ENCODE measurements at regions not wholly inside any gene's neighbourhood (a gene's known extent, or its start where the extent isn't known, plus 50 kb on each side); places are given as distances from the start of the nearest gene placed in this dataset.

- DNase-seq (ENCODE audit: low read depth, low spot score) = no peak
- in situ Hi-C loops (cut with HindIII; ENCODE audit: low pct_unique_long_range_greater_than_20kb, low sequenced_read_pairs) = no loop called here
Observed at GRCh38 chr1:208741296-208741695, 497.1 kb upstream of the PLXNA2 start.

- in situ Hi-C loops (cut with HindIII; ENCODE audit: low pct_unique_long_range_greater_than_20kb, low sequenced_read_pairs) = no loop called here
- no peak for DNase-seq (ENCODE audit: low read depth, low spot score)
Observed at GRCh38 chr1:208743361-208743760, 499.2 kb upstream of the PLXNA2 start.

- in situ Hi-C loops (cut with HindIII; ENCODE audit: low pct_unique_long_range_greater_than_20kb, low sequenced_read_pairs) = no loop called here
- no peak for DNase-seq (ENCODE audit: low read depth, low spot score)
Observed at GRCh38 chr1:208747979-208748378, 503.8 kb upstream of the PLXNA2 start.

GRCh38 chr1:208748387-208749165, 504.4 kb upstream of the PLXNA2 start:
- in situ Hi-C loops (cut with HindIII; ENCODE audit: low pct_unique_long_range_greater_than_20kb, low sequenced_read_pairs) = no loop called here
- DNase-seq (ENCODE audit: low read depth, low spot score) = no peak

GRCh38 chr1:208756339-208756981, 512.3 kb upstream of the PLXNA2 start:
- DNase-seq (ENCODE audit: low read depth, low spot score) = no peak
- in situ Hi-C loops (cut with HindIII; ENCODE audit: low pct_unique_long_range_greater_than_20kb, low sequenced_read_pairs) = no loop called here

GRCh38 chr1:208757846-208758245, 513.7 kb upstream of the PLXNA2 start:
- DNase-seq (ENCODE audit: low read depth, low spot score) = no peak
- in situ Hi-C loops (cut with HindIII; ENCODE audit: low pct_unique_long_range_greater_than_20kb, low sequenced_read_pairs) = no loop called here

GRCh38 chr1:208759255-208759654, 515.1 kb upstream of the PLXNA2 start:
- in situ Hi-C loops (cut with HindIII; ENCODE audit: low pct_unique_long_range_greater_than_20kb, low sequenced_read_pairs) = no loop called here
- DNase-seq (ENCODE audit: low read depth, low spot score) = no peak

- in situ Hi-C loops (cut with HindIII; ENCODE audit: low pct_unique_long_range_greater_than_20kb, low sequenced_read_pairs) = no loop called here
- no peak for DNase-seq (ENCODE audit: low read depth, low spot score)
Observed at GRCh38 chr1:208763971-208764370, 519.8 kb upstream of the PLXNA2 start.

GRCh38 chr1:208766832-208767231, 522.6 kb upstream of the PLXNA2 start:
- no peak for DNase-seq (ENCODE audit: low read depth, low spot score)
- in situ Hi-C loops (cut with HindIII; ENCODE audit: low pct_unique_long_range_greater_than_20kb, low sequenced_read_pairs) = no loop called here

- DNase-seq (ENCODE audit: low read depth, low spot score) = no peak
- in situ Hi-C loops (cut with HindIII; ENCODE audit: low pct_unique_long_range_greater_than_20kb, low sequenced_read_pairs) = no loop called here
Observed at GRCh38 chr1:208767816-208768215, 523.6 kb upstream of the PLXNA2 start.

- in situ Hi-C loops (cut with HindIII; ENCODE audit: low pct_unique_long_range_greater_than_20kb, low sequenced_read_pairs) = no loop called here
- DNase-seq (ENCODE audit: low read depth, low spot score) = no peak
Observed at GRCh38 chr1:208772891-208773290, 528.7 kb upstream of the PLXNA2 start.

- in situ Hi-C loops (cut with HindIII; ENCODE audit: low pct_unique_long_range_greater_than_20kb, low sequenced_read_pairs) = no loop called here
- no peak for DNase-seq (ENCODE audit: low read depth, low spot score)
Observed at GRCh38 chr1:208775841-208776240, 531.7 kb upstream of the PLXNA2 start.

GRCh38 chr1:208778417-208778816, 534.2 kb upstream of the PLXNA2 start:
- in situ Hi-C loops (cut with HindIII; ENCODE audit: low pct_unique_long_range_greater_than_20kb, low sequenced_read_pairs) = no loop called here
- peak; percentile 2 for DNase-seq (ENCODE audit: low read depth, low spot score)

- in situ Hi-C loops (cut with HindIII; ENCODE audit: low pct_unique_long_range_greater_than_20kb, low sequenced_read_pairs) = no loop called here
Observed at GRCh38 chr1:208781391-208782045, 537.3 kb upstream of the PLXNA2 start.

GRCh38 chr1:208782186-208782585, 538.0 kb upstream of the PLXNA2 start:
- in situ Hi-C loops (cut with HindIII; ENCODE audit: low pct_unique_long_range_greater_than_20kb, low sequenced_read_pairs) = no loop called here
- no peak for DNase-seq (ENCODE audit: low read depth, low spot score)

More at GRCh38 chr1:208781391-208782045, 537.3 kb upstream of the PLXNA2 start:
- DNase-seq (ENCODE audit: low read depth, low spot score) = no peak

- in situ Hi-C loops (cut with HindIII; ENCODE audit: low pct_unique_long_range_greater_than_20kb, low sequenced_read_pairs) = no loop called here
- DNase-seq (ENCODE audit: low read depth, low spot score) = no peak
Observed at GRCh38 chr1:208785629-208786028, 541.4 kb upstream of the PLXNA2 start.

- in situ Hi-C loops (cut with HindIII; ENCODE audit: low pct_unique_long_range_greater_than_20kb, low sequenced_read_pairs) = no loop called here
- DNase-seq (ENCODE audit: low read depth, low spot score) = no peak
Observed at GRCh38 chr1:208787219-208787618, 543.0 kb upstream of the PLXNA2 start.

- DNase-seq (ENCODE audit: low read depth, low spot score) = no peak
- in situ Hi-C loops (cut with HindIII; ENCODE audit: low pct_unique_long_range_greater_than_20kb, low sequenced_read_pairs) = no loop called here
Observed at GRCh38 chr1:208788013-208788540, 543.9 kb upstream of the PLXNA2 start.

Data from SK-MEL-5 (cell line).